GM21619 (cell line): ENCODE measurements at regions not wholly inside any gene's neighbourhood (a gene's known extent, or its start where the extent isn't known, plus 50 kb on each side); places are given as distances from the start of the nearest gene placed in this dataset.

Experiments
- ATAC-seq: cut with Tn5 transposase; IDR thresholded peaks from one replicate; pipeline ENCODE4 v1.9.1; 2021; ENCODE audit not compliant: unreplicated experiment

GRCh38 chr5:8457187-8458037 is 588.5 kb downstream of the MTRR start:
- peak; percentile 88 for ATAC-seq

GRCh38 chr5:8458038-8458383 is 589.1 kb downstream of the MTRR start:
- peak; percentile 16 for ATAC-seq

GRCh38 chr5:8461543-8461942 is 592.6 kb downstream of the MTRR start:
- ATAC-seq = no peak

GRCh38 chr5:8462565-8462964 is 593.6 kb downstream of the MTRR start:
- no peak for ATAC-seq

GRCh38 chr5:8470489-8470888 is 601.5 kb downstream of the MTRR start:
- no peak for ATAC-seq

- ATAC-seq = no peak
Measured at GRCh38 chr5:8471581-8471980, 602.6 kb downstream of the MTRR start.

GRCh38 chr5:8473016-8473415 is 604.1 kb downstream of the MTRR start:
- no peak for ATAC-seq

GRCh38 chr5:8473827-8474568 is 605.0 kb downstream of the MTRR start:
- ATAC-seq = no peak

GRCh38 chr5:8474569-8474930 is 605.6 kb downstream of the MTRR start:
- no peak for ATAC-seq

GRCh38 chr5:8478326-8478725 is 609.4 kb downstream of the MTRR start:
- no peak for ATAC-seq

GRCh38 chr5:8481007-8481406 is 612.1 kb downstream of the MTRR start:
- ATAC-seq = no peak

- no peak for ATAC-seq
Measured at GRCh38 chr5:8491254-8491653, 622.3 kb downstream of the MTRR start.

- no peak for ATAC-seq
Measured at GRCh38 chr5:8493176-8493575, 624.2 kb downstream of the MTRR start.

GRCh38 chr5:8500426-8500825 is 631.5 kb downstream of the MTRR start:
- no peak for ATAC-seq

GRCh38 chr5:8505196-8505595 is 636.2 kb downstream of the MTRR start:
- ATAC-seq = no peak

GRCh38 chr5:8508231-8508630 is 639.3 kb downstream of the MTRR start:
- ATAC-seq = no peak

GRCh38 chr5:8516356-8516755 is 647.4 kb downstream of the MTRR start:
- ATAC-seq = no peak

- ATAC-seq = no peak
Measured at GRCh38 chr5:8517456-8517855, 648.5 kb downstream of the MTRR start.

- no peak for ATAC-seq
Measured at GRCh38 chr5:8520917-8521316, 652.0 kb downstream of the MTRR start.

GRCh38 chr5:8521991-8522390 is 653.0 kb downstream of the MTRR start:
- ATAC-seq = no peak

- ATAC-seq = no peak
Measured at GRCh38 chr5:8522646-8523045, 653.7 kb downstream of the MTRR start.

GRCh38 chr5:8523501-8523900 is 654.6 kb downstream of the MTRR start:
- ATAC-seq = no peak

- no peak for ATAC-seq
Measured at GRCh38 chr5:8525819-8526218, 656.9 kb downstream of the MTRR start.
